CD14-positive monocyte (primary cell): ENCODE measurements at regions not wholly inside any gene's neighbourhood (a gene's known extent, or its start where the extent isn't known, plus 50 kb on each side); places are given as distances from the start of the nearest gene placed in this dataset.

Experiments used
- DNase-seq, 3 donors: peaks; one replicate each; pipeline ENCODE4 v3.0.0-alpha.2; 2011 to 2022
- H2AFZ ChIP-seq: 2 replicates; pipeline ENCODE4 v1.6.0; 2012; ENCODE audit warnings: mild to moderate bottlenecking, low read depth, low read length, inconsistent platforms; ENCODE audit not compliant: insufficient read depth, poor library complexity, severe bottlenecking
- H3K27ac ChIP-seq, 2 donors: 1 replicate in 1 of 2; 2 replicates in 1 of 2; pipeline ENCODE4 v1.5.1; 2012 to 2013; ENCODE audit warnings: low read length in 2 of 2, control low read depth in 1 of 2, inconsistent platforms in 1 of 2, low read depth in 1 of 2, mild to moderate bottlenecking in 1 of 2
- H3K27me3 ChIP-seq, 2 donors: one replicate each; pipeline versions ENCODE4 v1.6.0 to v1.6.1; 2011 to 2013; ENCODE audit warnings: low read length in 2 of 2; ENCODE audit not compliant: control insufficient read depth in 2 of 2, insufficient read depth in 2 of 2
- H3K36me3 ChIP-seq, 2 donors: replicated peaks in 1 of 2; 1 replicate in 1 of 2; 2 replicates in 1 of 2; pipeline versions ENCODE4 v1.5.1 to v1.6.1; 2012 to 2013; ENCODE audit warnings: low read length in 2 of 2, control low read depth in 1 of 2, inconsistent platforms in 1 of 2, mild to moderate bottlenecking in 1 of 2; ENCODE audit not compliant: insufficient read depth in 2 of 2, control insufficient read depth in 1 of 2
- H3K4me1 ChIP-seq, 2 donors: 1 replicate in 1 of 2; 2 replicates in 1 of 2; pipeline versions ENCODE4 v1.5.1 to v1.6.1; 2012 to 2013; ENCODE audit warnings: low read length in 2 of 2, control low read depth in 1 of 2, inconsistent platforms in 1 of 2, mild to moderate bottlenecking in 1 of 2, moderate library complexity in 1 of 2; ENCODE audit not compliant: insufficient read depth in 2 of 2, control insufficient read depth in 1 of 2
- H3K4me2 ChIP-seq: replicated peaks from 2 replicates; pipeline ENCODE3; 2012; ENCODE audit warnings: low read length, moderate library complexity, mild to moderate bottlenecking; ENCODE audit not compliant: poor library complexity, severe bottlenecking; ENCODE audit errors: extremely low read depth
- H3K4me3 ChIP-seq, 3 experiments: fragments of 200-600 bp in 1 of 3; sonication (generic) in 1 of 3; replicated peaks in 1 of 3; 1 replicate in 2 of 3; 2 replicates in 1 of 3; pipeline ENCODE4 v1.5.1; 2011 to 2013; ENCODE audit warnings: low read length in 3 of 3, mild to moderate bottlenecking in 3 of 3, control low read depth in 2 of 3, low read depth in 2 of 3, inconsistent platforms in 1 of 3, moderate library complexity in 1 of 3
- H3K79me2 ChIP-seq: 2 replicates; pipeline ENCODE4 v1.6.0; 2012; ENCODE audit warnings: mild to moderate bottlenecking, control low read depth, inconsistent platforms, low read length, moderate library complexity; ENCODE audit not compliant: insufficient read depth
- H3K9ac ChIP-seq: 2 replicates; pipeline ENCODE4 v1.6.0; 2017; ENCODE audit warnings: low read length, mild to moderate bottlenecking; ENCODE audit not compliant: insufficient read depth, poor library complexity, severe bottlenecking
- H3K9me3 ChIP-seq, 2 donors: replicated peaks in 1 of 2; 1 replicate in 1 of 2; 2 replicates in 1 of 2; pipeline versions ENCODE4 v1.5.1 to v1.6.1; 2012 to 2013; ENCODE audit warnings: low read length in 2 of 2, control low read depth in 1 of 2; ENCODE audit not compliant: control insufficient read depth in 1 of 2, insufficient read depth in 1 of 2
- H4K20me1 ChIP-seq: 2 replicates; pipeline ENCODE4 v1.6.0; 2012; ENCODE audit warnings: mild to moderate bottlenecking, low read length, control low read depth, moderate library complexity; ENCODE audit not compliant: insufficient read depth
- H3K27ac Mint-ChIP-seq, 7 donors: one replicate each; pipeline ENCODE4 v1.8.0; 2020; ENCODE audit warnings: mild to moderate bottlenecking in 7 of 7, mixed read lengths in 7 of 7, moderate library complexity in 6 of 7, inconsistent platforms in 2 of 7
- H3K27me3 Mint-ChIP-seq, 3 donors: one replicate each; pipeline ENCODE4 v1.8.0; 2021 to 2022; ENCODE audit warnings: low read depth in 3 of 3, mild to moderate bottlenecking in 3 of 3, mixed read lengths in 3 of 3, moderate library complexity in 3 of 3, inconsistent platforms in 1 of 3
- H3K36me3 Mint-ChIP-seq, 2 donors: one replicate each; pipeline ENCODE4 v1.8.0; 2020; ENCODE audit warnings: mixed read lengths in 2 of 2, inconsistent platforms in 1 of 2, mild to moderate bottlenecking in 1 of 2
- H3K4me1 Mint-ChIP-seq: one replicate; pipeline ENCODE4 v1.8.0; 2020; ENCODE audit warnings: mild to moderate bottlenecking, mixed read lengths
- H3K4me3 Mint-ChIP-seq, 2 donors: one replicate each; pipeline ENCODE4 v1.8.0; 2020; ENCODE audit warnings: mild to moderate bottlenecking in 2 of 2, mixed read lengths in 2 of 2, moderate library complexity in 1 of 2
- H3K9me3 Mint-ChIP-seq, 7 donors: one replicate each; pipeline ENCODE4 v1.8.0; 2020 to 2022; ENCODE audit warnings: mixed read lengths in 7 of 7, mild to moderate bottlenecking in 6 of 7, moderate library complexity in 6 of 7, inconsistent platforms in 2 of 7
- CTCF ChIP-seq: fragments of 200-600 bp; IDR thresholded peaks from one replicate; pipeline ENCODE4 v1.8.0; 2022; ENCODE audit warnings: antibody characterized with exemption, mild to moderate bottlenecking
- WGBS: methylation state at CpG from one replicate; pipeline ENCODE4 v1.1.5; 2013; ENCODE audit warnings: missing lambda C conversion rate; ENCODE audit not compliant: insufficient coverage; 5-methylcytosine and 5-hydroxymethylcytosine counted together
- intact Hi-C, 2 donors: fragments of 100-400 bp; cut with micrococcal nuclease; formaldehyde crosslinking; loops; one replicate each; pipeline versions ENCODE4 v1.15.0 to v1.15.1; 2023

- no peaks in the 10 kb centered on the region for H3K36me3 Mint-ChIP-seq
- no peak overlapping the region for H3K4me3 ChIP-seq
- peaks cover 0 to 2% (median 0%) of the 10 kb centered on the region in 3 donors for H3K27me3 Mint-ChIP-seq
- no peaks in the 10 kb centered on the region for H3K4me1 Mint-ChIP-seq
- H3K27ac ChIP-seq: no peak overlapping the region
- intact Hi-C loops: no loop called here
- peaks cover 3 to 5% of the 10 kb centered on the region in 2 donors for H3K9me3 ChIP-seq
- H3K27me3 ChIP-seq: no peaks in the 10 kb centered on the region
- H3K79me2 ChIP-seq: no peaks in the 10 kb centered on the region
- H3K9ac ChIP-seq: no peak overlapping the region
- H3K4me1 ChIP-seq: no peaks in the 10 kb centered on the region
- H3K36me3 ChIP-seq: no peaks in the 10 kb centered on the region
- TF ChIP-seq CTCF: no peak
- WGBS: 60% methylated on average over 1 of the region's 7 CpGs
- no peak overlapping the region for H3K4me3 Mint-ChIP-seq
- DNase-seq: no peak
- H2AFZ ChIP-seq: no peak overlapping the region
- H3K27ac Mint-ChIP-seq: no peak overlapping the region
- H4K20me1 ChIP-seq: no peaks in the 10 kb centered on the region
- H3K4me2 ChIP-seq: no peak overlapping the region
- peaks cover 8 to 31% (median 15%) of the 10 kb centered on the region in 7 donors for H3K9me3 Mint-ChIP-seq
Measured at GRCh38 chr16:59021751-59022150, 287.6 kb upstream of the GOT2 start.

GRCh38 chr16:59013930-59014329 lies 279.8 kb upstream of the GOT2 start:
- Histone ChIP-seq H3K27me3 (no peaks in the 10 kb centered on the region), H3K36me3 (no peaks in the 10 kb centered on the region), H2AFZ (no peak overlapping the region), H3K9me3 (peaks cover 0 to 5% of the 10 kb centered on the region in 2 donors), H3K4me3 (no peak overlapping the region), H4K20me1 (no peaks in the 10 kb centered on the region), H3K79me2 (no peaks in the 10 kb centered on the region), H3K27ac (no peak overlapping the region), H3K9ac (no peak overlapping the region), H3K4me2 (no peak overlapping the region), H3K4me1 (no peaks in the 10 kb centered on the region)
- Mint-ChIP-seq H3K27me3 (no peaks in the 10 kb centered on the region), H3K4me3 (no peak overlapping the region), H3K27ac (no peak overlapping the region), H3K4me1 (no peaks in the 10 kb centered on the region), H3K9me3 (peaks cover 4 to 15% (median 8%) of the 10 kb centered on the region in 7 donors), H3K36me3 (no peaks in the 10 kb centered on the region)
- TF ChIP-seq CTCF: no peak
- no peak for DNase-seq
- intact Hi-C loops: no loop called here
- 100% methylated on average over 2 of the region's 6 CpGs for WGBS
